Trophoblast cell (in vitro differentiated cells and primary cell): ENCODE measurements at regions not wholly inside any gene's neighbourhood (a gene's known extent, or its start where the extent isn't known, plus 50 kb on each side); places are given as distances from the start of the nearest gene placed in this dataset.

Experiments
- DNase-seq, 2 donors: peaks; one replicate each; pipeline ENCODE4 v3.0.0-alpha.2; 2016
- H2AFZ ChIP-seq: 2 replicates; pipeline ENCODE4 v1.6.1; 2013; ENCODE audit warnings: low read length, moderate library complexity, mild to moderate bottlenecking; ENCODE audit not compliant: insufficient read depth, poor library complexity
- H2AK5ac ChIP-seq: 2 replicates; pipeline ENCODE4 v1.6.1; 2013; ENCODE audit warnings: mild to moderate bottlenecking, low read length
- H2BK120ac ChIP-seq: 2 replicates; pipeline ENCODE4 v1.6.1; 2013; ENCODE audit warnings: low read length, mild to moderate bottlenecking, moderate library complexity; ENCODE audit not compliant: insufficient read depth, poor library complexity
- H2BK12ac ChIP-seq: 2 replicates; pipeline ENCODE4 v1.6.1; 2013; ENCODE audit warnings: mild to moderate bottlenecking, low read length, moderate library complexity
- H2BK5ac ChIP-seq: 2 replicates; pipeline ENCODE4 v1.6.1; 2013; ENCODE audit warnings: low read length, low read depth, moderate library complexity, mild to moderate bottlenecking; ENCODE audit not compliant: poor library complexity
- H3K14ac ChIP-seq: 2 replicates; pipeline ENCODE4 v1.6.1; 2013; ENCODE audit warnings: mild to moderate bottlenecking, low read length
- H3K18ac ChIP-seq: 2 replicates; pipeline ENCODE4 v1.6.1; 2013; ENCODE audit warnings: mild to moderate bottlenecking, low read length
- H3K23ac ChIP-seq: 2 replicates; pipeline ENCODE4 v1.6.1; 2013; ENCODE audit warnings: low read length
- H3K27ac ChIP-seq: 2 replicates; pipeline ENCODE4 v1.5.1; 2013; ENCODE audit warnings: low read depth, mild to moderate bottlenecking, inconsistent platforms, low read length, moderate library complexity
- H3K27me3 ChIP-seq: 2 replicates; pipeline ENCODE4 v1.6.1; 2013; ENCODE audit warnings: inconsistent platforms, mild to moderate bottlenecking, low read length, moderate library complexity; ENCODE audit not compliant: insufficient read depth
- H3K36me3 ChIP-seq, 2 experiments: 1 replicate in 1 of 2; 2 replicates in 1 of 2; pipeline ENCODE4 v1.6.1; 2013; ENCODE audit warnings: low read length in 2 of 2, mild to moderate bottlenecking in 2 of 2, moderate library complexity in 1 of 2; ENCODE audit not compliant: insufficient read depth in 2 of 2, control insufficient read depth in 1 of 2
- H3K4ac ChIP-seq: 2 replicates; pipeline ENCODE4 v1.6.1; 2013; ENCODE audit warnings: low read depth, mild to moderate bottlenecking, low read length, moderate library complexity
- H3K4me1 ChIP-seq, 2 experiments: 1 replicate in 1 of 2; 2 replicates in 1 of 2; pipeline ENCODE4 v1.6.1; 2013; ENCODE audit warnings: low read length in 2 of 2, mild to moderate bottlenecking in 2 of 2, moderate library complexity in 1 of 2; ENCODE audit not compliant: insufficient read depth in 2 of 2, control insufficient read depth in 1 of 2
- H3K4me2 ChIP-seq: 2 replicates; pipeline ENCODE4 v1.6.1; 2013; ENCODE audit warnings: inconsistent platforms, mild to moderate bottlenecking, low read length, moderate library complexity
- H3K4me3 ChIP-seq: 2 replicates; pipeline ENCODE4 v1.5.1; 2013; ENCODE audit warnings: mild to moderate bottlenecking, low read depth, low read length, inconsistent platforms
- H3K79me1 ChIP-seq: one replicate; pipeline ENCODE4 v1.6.1; 2013; ENCODE audit warnings: low read length
- H3K79me2 ChIP-seq: 2 replicates; pipeline ENCODE4 v1.6.1; 2013; ENCODE audit warnings: low read length, mild to moderate bottlenecking; ENCODE audit not compliant: control insufficient read depth, insufficient read depth, poor library complexity
- H3K9ac ChIP-seq: 2 replicates; pipeline ENCODE4 v1.6.1; 2013; ENCODE audit warnings: mild to moderate bottlenecking, low read length
- H3K9me3 ChIP-seq: 2 replicates; pipeline ENCODE4 v1.6.1; 2013; ENCODE audit warnings: low read depth, mild to moderate bottlenecking, control low read depth, inconsistent platforms, low read length; ENCODE audit not compliant: insufficient read depth
- H4K12ac ChIP-seq: 2 replicates; pipeline ENCODE4 v1.6.1; 2013; ENCODE audit warnings: low read depth, mild to moderate bottlenecking, low read length, moderate library complexity
- H4K8ac ChIP-seq: 2 replicates; pipeline ENCODE4 v1.6.1; 2013; ENCODE audit warnings: low read depth, mild to moderate bottlenecking, low read length, moderate library complexity
- H4K91ac ChIP-seq: one replicate; pipeline ENCODE4 v1.6.1; 2013; ENCODE audit warnings: low read depth, mild to moderate bottlenecking, low read length, moderate library complexity
- whole genome bisulfite sequencing: extraction: QIAGEN DNeasy Blood & Tissue Kit; methylation state at CpG from one replicate; pipeline ENCODE4 v1.1.7; 2013; ENCODE audit warnings: missing lambda C conversion rate; ENCODE audit not compliant: insufficient read length, insufficient coverage; ENCODE audit errors: extremely low coverage; 5-methylcytosine and 5-hydroxymethylcytosine counted together

- Histone ChIP-seq H3K4ac (no peak overlapping the region), H3K23ac (no peak overlapping the region), H3K4me1 (peaks cover 0 to 2% of the 10 kb centered on the region in 2 experiments), H3K18ac (no peak overlapping the region), H3K14ac (no peak overlapping the region), H3K4me3 (no peak overlapping the region), H3K9me3 (peaks cover 10% of the 10 kb centered on the region), H3K79me2 (no peaks in the 10 kb centered on the region), H2AK5ac (no peak overlapping the region), H3K4me2 (no peak overlapping the region), H2BK12ac (no peak overlapping the region), H3K79me1 (no peaks in the 10 kb centered on the region), H2BK120ac (no peak overlapping the region), H3K36me3 (no peaks in the 10 kb centered on the region), H3K9ac (no peak overlapping the region), H4K91ac (no peak overlapping the region), H4K8ac (no peak overlapping the region), H3K27me3 (no peaks in the 10 kb centered on the region), H2AFZ (no peak overlapping the region), H2BK5ac (no peak overlapping the region), H3K27ac (no peak overlapping the region), H4K12ac (no peak overlapping the region)
- no CpG with 5 or more reads among the region's 9 CpGs for WGBS
- DNase-seq, result no peak
Observed at GRCh38 chr2:10520154-10520553, 72.0 kb upstream of the ODC1 start.

DNA sequence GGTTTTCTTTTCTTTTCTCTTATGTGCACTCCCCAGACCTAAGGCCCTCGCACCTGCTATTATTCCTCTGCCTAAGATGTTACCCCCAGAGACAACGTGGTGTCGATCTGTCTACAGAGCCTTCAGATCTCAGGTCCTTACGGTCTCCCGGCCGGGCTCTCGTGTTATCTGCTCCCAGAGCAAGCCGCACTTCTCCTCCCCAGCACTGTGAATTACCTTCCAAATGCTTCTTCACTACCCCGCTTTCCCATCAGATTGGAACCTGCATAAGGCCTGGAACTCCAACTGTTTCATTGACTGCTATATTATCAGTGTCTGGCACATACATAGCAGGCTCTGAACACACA lies 71.2 kb upstream of the ODC1 start:
- no peak overlapping the region for H3K4me3 ChIP-seq
- H3K79me2 ChIP-seq, result no peaks in the 10 kb centered on the region
- H2BK12ac ChIP-seq, result no peak overlapping the region
- no peak overlapping the region for H3K9ac ChIP-seq
- no CpG with 5 or more reads among the region's 9 CpGs for WGBS
- H3K79me1 ChIP-seq, result no peaks in the 10 kb centered on the region
- no peak overlapping the region for H3K4ac ChIP-seq
- no peak for DNase-seq
- no peak overlapping the region for H3K27ac ChIP-seq
- H3K18ac ChIP-seq, result no peak overlapping the region
- H3K4me1 ChIP-seq, result peaks cover 0 to 2% of the 10 kb centered on the region in 2 experiments
- no peaks in the 10 kb centered on the region for H3K27me3 ChIP-seq
- H3K14ac ChIP-seq, result no peak overlapping the region
- H2BK120ac ChIP-seq, result no peak overlapping the region
- H4K12ac ChIP-seq, result no peak overlapping the region
- no peak overlapping the region for H4K91ac ChIP-seq
- H2AK5ac ChIP-seq, result no peak overlapping the region
- H2BK5ac ChIP-seq, result no peak overlapping the region
- H3K4me2 ChIP-seq, result no peak overlapping the region
- no peak overlapping the region for H3K23ac ChIP-seq
- H2AFZ ChIP-seq, result no peak overlapping the region
- H3K9me3 ChIP-seq, result peaks cover 10% of the 10 kb centered on the region
- H4K8ac ChIP-seq, result no peak overlapping the region
- no peaks in the 10 kb centered on the region for H3K36me3 ChIP-seq

GRCh38 chr2:10518470-10519393 lies 70.6 kb upstream of the ODC1 start:
- peak overlapping the region; percentile 65 for H3K23ac ChIP-seq
- no peak overlapping the region for H3K4me2 ChIP-seq
- no peak overlapping the region for H3K4ac ChIP-seq
- H3K4me1 ChIP-seq, result peaks cover 0 to 2% of the 10 kb centered on the region in 2 experiments
- no peaks in the 10 kb centered on the region for H3K79me1 ChIP-seq
- WGBS, result 100% methylated on average over 1 of the region's 20 CpGs
- no peak overlapping the region for H2AK5ac ChIP-seq
- peaks cover 12% of the 10 kb centered on the region for H3K9me3 ChIP-seq
- DNase-seq, result no peak
- no peak overlapping the region for H3K9ac ChIP-seq
- no peak overlapping the region for H2BK120ac ChIP-seq
- H3K4me3 ChIP-seq, result peak overlapping the region; percentile 55
- H3K27me3 ChIP-seq, result no peaks in the 10 kb centered on the region
- H3K36me3 ChIP-seq, result no peaks in the 10 kb centered on the region
- no peaks in the 10 kb centered on the region for H3K79me2 ChIP-seq
- H3K14ac ChIP-seq, result no peak overlapping the region
- no peak overlapping the region for H3K27ac ChIP-seq
- no peak overlapping the region for H3K18ac ChIP-seq
- no peak overlapping the region for H2BK12ac ChIP-seq
- H2BK5ac ChIP-seq, result no peak overlapping the region
- no peak overlapping the region for H4K91ac ChIP-seq
- H4K12ac ChIP-seq, result no peak overlapping the region
- H4K8ac ChIP-seq, result no peak overlapping the region
- H2AFZ ChIP-seq, result no peak overlapping the region

GRCh38 chr2:10517351-10518043 lies 69.4 kb upstream of the ODC1 start:
- no peak overlapping the region for H3K4me2 ChIP-seq
- no peak overlapping the region for H2BK5ac ChIP-seq
- H2BK12ac ChIP-seq, result no peak overlapping the region
- no peak overlapping the region for H2AK5ac ChIP-seq
- no peak overlapping the region for H3K9ac ChIP-seq
- H3K4me3 ChIP-seq, result no peak overlapping the region
- H4K8ac ChIP-seq, result no peak overlapping the region
- H3K27ac ChIP-seq, result no peak overlapping the region
- H3K4me1 ChIP-seq, result peaks cover 0 to 2% of the 10 kb centered on the region in 2 experiments
- no peak overlapping the region for H4K91ac ChIP-seq
- H4K12ac ChIP-seq, result no peak overlapping the region
- H3K9me3 ChIP-seq, result peaks cover 12% of the 10 kb centered on the region
- peak; percentile 61 to 75 for DNase-seq
- no peak overlapping the region for H2AFZ ChIP-seq
- H3K23ac ChIP-seq, result no peak overlapping the region
- no peaks in the 10 kb centered on the region for H3K27me3 ChIP-seq
- WGBS, result no CpG with 5 or more reads among the region's 9 CpGs
- H3K18ac ChIP-seq, result no peak overlapping the region
- no peak overlapping the region for H3K14ac ChIP-seq
- no peak overlapping the region for H2BK120ac ChIP-seq
- H3K79me2 ChIP-seq, result no peaks in the 10 kb centered on the region
- no peaks in the 10 kb centered on the region for H3K36me3 ChIP-seq
- H3K79me1 ChIP-seq, result no peaks in the 10 kb centered on the region
- no peak overlapping the region for H3K4ac ChIP-seq
